Fibroblast of the conjunctiva (primary cell): ENCODE measurements at regions not wholly inside any gene's neighbourhood (a gene's known extent, or its start where the extent isn't known, plus 50 kb on each side); places are given as distances from the start of the nearest gene placed in this dataset.

ENCODE experiments used
- DNase-seq: peaks from one replicate; pipeline ENCODE4 v3.0.0-alpha.2; 2010; ENCODE audit warnings: low read depth

DNA sequence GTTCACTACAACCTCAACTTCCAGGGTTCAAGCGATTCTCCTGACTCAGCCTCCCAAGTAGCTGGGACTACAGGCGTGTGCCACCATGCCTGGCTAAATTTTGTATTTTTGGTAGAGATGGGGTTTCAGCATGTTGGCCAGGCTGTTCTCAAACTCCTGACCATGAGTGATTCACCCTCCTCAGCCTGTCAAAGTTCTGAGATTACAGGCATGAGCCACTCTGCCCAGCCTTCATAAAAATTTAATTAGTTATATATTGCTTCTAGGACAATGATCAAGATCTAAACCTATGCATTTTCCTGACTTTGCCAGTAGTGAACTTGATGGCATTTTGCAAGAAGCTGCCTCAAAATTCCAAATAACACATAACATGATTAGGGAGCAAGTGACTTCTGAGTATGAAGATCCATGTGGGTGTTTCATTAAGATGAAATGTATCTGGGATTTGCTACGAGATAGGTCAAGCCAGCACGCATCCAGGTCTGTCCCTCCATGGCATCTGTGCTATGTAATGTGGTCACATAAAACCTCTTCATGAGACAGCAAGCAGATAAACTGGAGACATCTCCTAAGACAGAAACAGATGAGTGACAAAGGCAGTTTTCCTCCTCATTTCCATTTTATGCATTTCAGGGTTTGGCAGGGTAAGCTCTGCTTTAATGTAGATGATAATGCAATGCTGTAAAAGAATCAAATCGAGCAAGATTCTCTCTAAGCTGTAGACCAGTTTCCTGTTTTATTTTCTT is 319.4 kb upstream of the ATP2B1 start:
- no peak for DNase-seq

DNA sequence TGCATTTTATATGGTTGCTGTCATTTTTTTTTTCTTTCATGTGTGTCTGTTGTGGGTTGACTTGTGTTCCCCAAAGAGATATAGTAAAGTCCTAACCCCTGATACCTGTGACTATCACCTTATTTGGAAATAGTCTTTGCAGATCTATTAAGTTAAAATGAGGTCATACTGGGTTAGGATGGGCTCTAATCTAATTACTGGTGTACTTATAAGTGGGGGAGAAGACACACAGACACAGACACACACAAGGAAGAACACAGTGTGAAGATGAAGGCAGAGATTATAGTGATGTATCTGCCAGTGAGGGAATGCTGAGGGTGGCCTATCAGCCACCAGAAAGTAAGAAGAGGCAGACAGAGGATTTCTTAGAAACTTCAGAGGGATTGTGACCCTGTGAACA is 318.4 kb upstream of the ATP2B1 start:
- no peak for DNase-seq

DNA sequence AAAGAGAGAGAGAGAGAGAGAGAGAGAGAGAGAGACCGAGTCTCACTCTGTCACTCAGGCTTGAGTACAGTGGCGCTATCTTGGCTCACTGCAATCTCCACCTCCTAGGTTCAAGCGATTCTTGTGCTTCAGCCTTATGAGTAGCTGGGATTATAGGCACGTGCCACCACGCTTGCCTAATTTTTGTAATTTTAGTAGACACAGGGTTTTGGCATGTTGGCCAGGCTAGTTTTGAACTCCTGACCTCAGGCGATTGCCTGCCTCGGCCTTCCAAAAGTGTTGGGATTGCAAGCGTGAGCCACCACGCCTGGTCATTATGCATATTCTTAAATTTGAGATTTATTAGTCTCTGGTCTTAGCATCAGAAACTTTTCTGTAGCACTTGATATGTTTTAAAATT is 317.9 kb upstream of the ATP2B1 start:
- no peak for DNase-seq

DNA sequence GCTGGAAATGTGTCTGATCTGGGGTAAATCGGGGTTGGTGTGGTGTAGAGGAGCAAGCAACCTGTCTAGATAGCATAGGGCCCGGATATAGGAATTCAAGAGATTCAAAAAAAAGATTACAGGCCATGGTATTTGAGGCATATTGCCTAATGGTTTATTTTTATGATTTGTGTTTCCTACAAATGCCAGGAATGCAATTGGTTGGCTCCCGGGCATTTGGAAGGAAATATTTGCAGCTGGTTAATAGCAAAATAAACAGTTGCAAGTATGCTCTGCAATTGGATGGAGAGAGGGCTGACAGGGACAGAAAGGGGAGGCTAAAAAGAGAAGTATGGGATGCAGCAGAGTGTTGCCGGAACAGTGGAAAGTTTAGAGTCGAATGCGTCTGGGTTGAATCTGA is 315.6 kb upstream of the ATP2B1 start:
- DNase-seq = no peak

DNA sequence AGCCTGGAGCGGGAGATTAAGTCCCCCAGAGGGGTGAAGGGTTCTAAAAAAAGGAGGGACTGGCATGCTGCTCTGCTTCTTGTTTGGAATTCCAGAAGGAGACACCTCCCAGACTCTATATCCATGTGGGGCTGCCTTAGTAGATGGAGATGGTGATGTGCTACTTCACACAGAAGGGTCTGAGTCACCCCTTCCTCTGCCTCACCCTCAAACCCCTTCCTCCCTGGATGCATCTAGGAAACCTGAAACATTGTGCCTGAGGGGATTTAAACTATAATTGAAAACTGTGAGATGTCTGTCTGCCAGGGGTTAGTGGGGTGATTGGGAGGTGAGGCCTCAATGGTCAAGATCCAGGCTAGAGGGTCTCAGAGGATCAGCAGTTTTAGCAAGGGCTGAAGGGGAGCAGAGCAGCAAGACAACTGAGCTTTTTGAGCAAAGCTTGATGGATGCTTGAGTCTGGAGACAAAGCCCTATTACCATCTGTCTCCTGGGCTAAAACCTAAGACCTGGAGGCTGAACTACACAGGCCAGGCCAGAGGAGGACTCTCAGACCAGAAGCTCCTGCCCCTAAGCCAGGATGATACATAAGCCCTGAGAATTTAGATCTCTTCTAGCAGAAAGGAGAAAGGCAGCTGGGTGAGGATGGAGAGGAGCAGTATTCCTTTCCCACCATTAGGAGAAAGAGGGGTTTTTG is 314.7 kb upstream of the ATP2B1 start:
- no peak for DNase-seq

DNA sequence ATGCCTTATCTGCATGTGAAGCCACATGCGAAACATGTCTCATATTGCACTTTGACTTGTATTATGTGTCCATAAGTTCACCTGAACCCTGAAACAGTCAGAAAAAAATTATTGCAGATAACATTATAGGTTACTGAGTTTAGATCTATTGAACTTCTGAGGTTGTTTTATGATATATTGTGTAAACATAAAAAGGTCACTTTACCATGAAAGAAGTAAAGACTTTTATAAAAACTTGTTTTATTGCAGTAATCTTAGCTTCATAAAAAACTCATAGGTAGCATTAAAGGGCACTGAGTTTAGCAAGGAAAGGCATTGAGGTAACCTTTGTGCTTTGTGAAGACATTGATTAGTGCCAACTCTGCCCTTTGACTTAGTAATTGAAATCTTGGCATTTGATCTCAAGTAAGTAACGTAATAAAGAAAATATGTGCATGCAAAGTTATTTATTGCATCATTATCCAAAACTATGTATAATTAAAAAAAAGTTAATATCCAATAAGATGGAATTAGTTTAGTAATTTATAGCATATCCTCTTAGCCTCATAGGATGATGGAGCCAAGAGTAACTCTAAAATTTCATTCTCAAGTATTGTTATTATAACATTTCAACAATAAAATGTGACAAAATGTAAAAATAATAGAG is 313.3 kb upstream of the ATP2B1 start:
- no peak for DNase-seq

DNA sequence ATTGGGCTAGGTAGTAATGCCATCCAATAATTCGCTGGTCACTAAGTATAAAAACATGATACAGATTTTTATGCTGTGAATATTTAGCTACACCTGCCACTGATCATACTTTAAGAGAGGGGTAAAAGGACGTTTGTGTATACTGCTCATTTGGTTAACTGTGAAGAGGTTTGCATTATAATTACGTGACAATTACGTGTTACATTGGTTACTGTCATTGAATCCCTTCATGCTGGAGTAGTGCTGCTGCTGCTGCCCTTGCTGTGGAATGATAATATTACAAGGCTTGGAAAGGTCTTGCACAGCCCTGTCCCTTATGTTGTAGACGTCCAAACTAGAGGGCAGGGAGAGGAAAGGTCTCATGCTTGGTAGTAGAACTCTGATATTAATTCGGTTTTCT is 312.2 kb upstream of the ATP2B1 start:
- no peak for DNase-seq

DNA sequence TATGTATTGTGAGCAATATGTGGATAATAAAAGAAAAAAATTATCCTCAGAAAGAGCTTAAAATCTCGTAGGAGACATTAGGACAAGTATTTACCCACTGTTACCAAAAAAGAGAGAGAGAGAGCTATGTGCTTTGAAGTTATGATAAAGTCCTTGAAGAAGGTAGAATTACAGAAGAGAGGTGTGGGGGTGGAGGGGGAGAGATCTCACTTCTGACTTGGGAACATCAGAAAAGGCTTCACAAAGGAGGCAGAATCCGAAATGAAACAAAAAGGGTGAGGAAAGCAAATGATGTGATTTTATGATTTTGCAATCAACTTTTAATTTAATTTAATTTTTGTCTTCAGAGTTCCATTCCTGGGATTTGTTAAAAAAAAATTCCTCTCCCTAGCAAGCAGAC is 311.8 kb upstream of the ATP2B1 start:
- no peak for DNase-seq

DNA sequence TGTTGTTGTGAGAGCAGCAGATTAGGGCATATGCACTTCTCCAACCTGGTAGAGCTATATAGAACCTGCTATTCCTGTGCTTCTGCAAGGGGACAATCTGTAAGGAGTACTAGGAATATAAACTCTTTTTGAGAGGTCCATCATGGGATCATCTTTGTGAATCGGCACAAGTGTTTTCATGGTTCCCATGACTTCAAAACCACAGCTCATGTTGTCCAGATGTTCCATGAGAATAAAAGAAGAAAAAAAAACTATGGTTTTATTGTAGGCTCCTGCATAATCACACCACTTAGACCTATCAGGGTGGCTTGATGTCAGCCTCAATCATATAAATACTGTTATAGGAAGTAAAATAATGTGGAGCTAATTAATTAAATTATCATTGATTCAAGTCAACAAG is 311.4 kb upstream of the ATP2B1 start:
- DNase-seq = no peak

DNA sequence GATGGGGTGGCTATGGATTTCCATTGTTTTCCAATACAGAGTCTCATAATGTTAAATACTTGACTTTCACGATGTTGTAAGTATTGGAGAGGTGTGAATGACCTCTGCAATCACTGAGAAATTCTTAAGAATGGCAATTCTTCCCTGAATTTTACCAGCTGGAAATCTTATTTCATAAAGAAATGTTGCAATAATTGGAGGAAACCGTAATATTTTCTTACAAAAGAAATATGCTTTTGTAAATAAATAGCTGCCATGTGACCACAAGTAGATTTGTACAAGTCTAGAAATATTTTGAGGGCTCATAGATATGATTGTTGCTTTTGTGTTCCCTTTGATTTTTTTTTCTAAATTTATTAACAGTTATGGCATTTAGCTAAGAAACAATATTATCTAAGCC is 308.7 kb upstream of the ATP2B1 start:
- no peak for DNase-seq

DNA sequence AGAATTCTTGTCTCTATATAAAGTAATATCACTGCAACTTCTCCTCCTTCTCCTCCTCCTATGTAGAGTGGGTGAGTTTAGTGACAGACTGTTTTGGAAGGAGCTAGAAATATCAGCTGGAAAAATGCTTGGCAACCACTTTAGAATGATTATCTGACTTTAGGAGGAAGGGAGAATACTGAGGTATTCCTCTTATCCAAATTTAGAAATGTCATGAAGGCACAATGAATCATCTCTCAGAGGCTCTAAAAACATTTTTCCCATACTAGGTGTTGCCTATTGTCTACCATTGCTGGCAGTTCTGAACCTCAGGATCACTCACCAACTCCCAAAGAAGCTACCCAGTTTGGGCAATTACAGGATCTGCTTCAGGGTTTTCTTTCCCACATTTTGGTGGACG is 306.6 kb upstream of the ATP2B1 start:
- no peak for DNase-seq

DNA sequence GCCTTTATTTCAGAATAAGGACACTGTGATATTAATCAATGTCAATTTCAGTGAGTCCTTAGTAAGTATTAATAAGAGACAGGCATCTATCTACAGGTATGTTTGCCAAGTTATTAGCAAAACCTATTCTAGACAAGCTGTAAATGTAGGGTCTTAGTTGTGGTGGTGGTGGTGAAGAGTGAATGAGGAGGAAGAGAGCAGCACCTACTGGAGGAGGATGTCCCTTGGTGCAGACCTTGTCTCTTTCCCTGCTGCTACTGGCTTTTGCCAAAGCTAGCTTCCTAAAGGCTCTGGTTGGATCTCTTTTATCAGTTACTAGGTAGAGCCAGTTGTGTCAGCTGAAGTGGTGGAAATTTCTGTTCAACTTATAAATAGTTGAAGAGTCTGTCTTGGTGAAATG is 304.8 kb upstream of the ATP2B1 start:
- no peak for DNase-seq

DNA sequence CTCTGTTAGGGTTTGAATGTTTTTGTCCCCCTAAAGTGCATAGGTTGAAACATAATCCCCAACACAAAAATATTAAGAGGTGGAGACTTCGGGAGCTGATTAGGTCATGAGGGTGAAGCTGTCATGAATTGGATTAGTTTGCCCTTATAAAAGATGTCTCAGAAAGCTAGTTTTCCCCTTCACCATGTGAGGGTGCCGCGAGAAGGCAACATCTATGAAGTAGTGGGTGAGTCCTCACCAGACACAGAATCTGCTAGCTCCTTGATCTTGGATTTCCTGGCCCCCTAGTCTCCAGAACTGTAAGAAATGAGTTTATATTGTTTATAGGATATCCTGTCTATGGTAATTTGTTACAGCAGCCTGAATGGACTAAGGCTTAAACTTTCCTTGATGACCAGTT is 301.5 kb upstream of the ATP2B1 start:
- DNase-seq = no peak

DNA sequence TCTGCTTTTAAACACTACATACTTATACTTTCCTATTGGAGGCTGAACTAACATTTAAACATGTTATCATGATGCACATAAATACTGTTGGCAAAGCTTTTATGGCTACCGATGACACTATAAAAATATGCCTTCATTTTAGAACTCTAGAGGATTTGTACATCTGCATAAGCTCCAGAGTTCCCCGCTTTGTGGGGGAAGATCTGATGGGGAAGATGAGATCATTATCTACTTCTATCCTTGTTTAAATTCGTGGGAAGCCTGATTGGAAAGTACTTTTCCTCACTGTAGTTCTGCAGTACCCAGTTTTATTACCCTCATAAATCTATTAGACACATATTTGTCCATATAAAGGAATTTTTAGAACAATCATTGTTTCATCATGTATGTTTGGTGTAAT is 299.6 kb upstream of the ATP2B1 start:
- DNase-seq = no peak

DNA sequence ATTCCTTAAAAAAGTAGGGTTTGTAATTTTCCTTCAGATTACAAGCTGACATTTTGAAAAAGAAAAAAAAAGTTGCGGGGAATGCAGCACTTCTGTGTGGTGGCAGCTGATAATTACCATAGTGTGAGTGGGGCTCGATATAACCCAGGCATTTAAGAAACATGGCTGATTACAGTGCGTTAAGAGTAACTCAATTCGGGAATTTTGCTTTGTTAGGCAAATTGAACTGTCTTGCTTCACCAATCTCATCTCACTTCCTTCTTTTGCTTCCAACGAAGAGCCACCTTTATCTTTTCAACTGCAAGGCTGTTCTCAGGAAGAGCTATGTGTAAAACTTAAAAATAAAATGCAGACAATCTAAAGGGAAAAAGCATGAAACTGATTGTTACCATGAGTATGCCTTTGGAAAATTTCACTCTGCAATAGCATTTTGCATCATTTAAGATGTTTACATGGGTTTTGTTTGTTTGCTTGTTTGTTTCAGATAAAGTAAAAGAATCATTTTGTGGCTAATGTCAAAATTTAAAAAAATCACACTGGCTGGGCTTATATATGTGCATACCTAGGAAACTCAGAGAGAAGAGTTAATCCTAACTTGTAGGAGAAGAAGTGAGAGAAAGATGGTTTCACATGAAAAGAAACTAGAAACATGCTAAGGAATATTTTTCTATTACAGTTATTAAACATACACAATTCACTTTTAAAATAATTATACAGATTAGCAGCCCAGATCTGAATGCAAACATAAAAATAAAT is 295.9 kb upstream of the ATP2B1 start:
- no peak for DNase-seq

DNA sequence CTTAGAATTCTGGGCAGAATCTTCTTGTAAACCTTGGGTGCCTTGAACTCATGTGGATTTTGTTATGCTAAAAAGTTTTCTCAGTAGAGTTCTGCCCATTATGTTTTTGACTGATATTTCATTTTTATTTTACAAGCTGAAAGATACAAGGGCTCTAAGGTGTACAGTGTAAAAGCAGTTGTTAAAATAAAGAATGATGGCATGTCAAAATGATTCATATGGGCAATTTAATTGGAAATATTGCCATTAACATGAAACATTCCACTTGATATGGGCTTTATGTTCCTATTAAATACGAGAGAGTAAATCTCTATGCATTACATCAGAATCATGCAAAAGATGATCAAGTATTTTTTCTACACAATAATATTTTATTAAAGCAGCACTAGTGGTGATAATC is 295.1 kb upstream of the ATP2B1 start:
- no peak for DNase-seq

DNA sequence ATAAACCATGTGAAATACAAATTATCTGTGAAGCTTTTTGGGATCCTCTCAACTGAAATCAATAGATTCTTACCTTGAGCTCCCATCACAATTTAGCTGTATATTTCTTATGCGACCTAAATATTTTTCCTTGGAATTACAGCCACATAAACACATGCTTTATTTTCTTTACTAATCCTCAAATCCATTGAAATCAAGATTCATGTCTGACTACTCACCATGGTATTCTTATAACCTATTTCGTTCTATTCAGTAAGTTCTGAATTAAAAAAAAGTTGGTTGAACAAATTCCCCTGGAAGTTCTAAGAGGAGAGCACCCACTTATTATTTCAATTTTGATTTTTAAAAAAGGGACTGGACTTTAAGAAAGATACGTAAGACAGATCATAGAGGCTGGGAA is 292.1 kb upstream of the ATP2B1 start:
- DNase-seq = no peak

DNA sequence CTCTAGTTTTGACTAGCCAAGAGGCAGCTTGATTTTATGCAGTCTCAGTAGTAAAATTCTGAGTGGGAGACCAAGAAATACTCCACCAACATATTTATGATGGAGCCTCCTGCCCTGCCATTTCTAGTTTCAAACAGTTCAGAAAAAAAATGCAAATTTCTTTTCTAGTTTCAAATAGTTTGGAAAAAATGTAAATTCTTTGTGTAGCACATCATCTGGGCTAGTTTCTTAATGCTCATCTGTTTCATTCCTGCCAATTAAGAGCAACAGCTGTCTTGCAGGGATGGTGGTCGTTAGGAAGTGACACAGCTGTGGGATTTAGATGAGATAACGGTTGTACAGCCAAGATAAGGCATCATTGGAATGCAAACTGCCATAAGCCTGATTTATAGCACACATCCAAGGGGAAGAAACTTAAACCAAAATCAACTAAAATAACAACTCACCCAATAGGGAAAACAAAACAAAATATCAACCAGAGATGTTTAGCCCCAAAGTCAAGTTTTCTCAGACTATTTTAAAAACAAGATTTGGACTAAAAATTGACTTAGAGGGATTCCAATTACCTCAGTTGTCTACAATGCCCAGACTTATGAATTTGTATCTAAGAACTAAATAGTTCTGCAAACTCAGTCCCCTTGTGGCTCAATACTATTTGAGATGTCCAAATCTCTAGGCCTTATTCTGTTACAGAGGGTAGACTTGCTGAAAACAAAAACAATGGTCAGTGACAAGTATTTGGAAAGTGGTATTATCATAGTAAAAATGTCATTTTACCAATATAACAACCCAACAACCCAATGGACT is 291.3 kb upstream of the ATP2B1 start:
- DNase-seq = no peak

DNA sequence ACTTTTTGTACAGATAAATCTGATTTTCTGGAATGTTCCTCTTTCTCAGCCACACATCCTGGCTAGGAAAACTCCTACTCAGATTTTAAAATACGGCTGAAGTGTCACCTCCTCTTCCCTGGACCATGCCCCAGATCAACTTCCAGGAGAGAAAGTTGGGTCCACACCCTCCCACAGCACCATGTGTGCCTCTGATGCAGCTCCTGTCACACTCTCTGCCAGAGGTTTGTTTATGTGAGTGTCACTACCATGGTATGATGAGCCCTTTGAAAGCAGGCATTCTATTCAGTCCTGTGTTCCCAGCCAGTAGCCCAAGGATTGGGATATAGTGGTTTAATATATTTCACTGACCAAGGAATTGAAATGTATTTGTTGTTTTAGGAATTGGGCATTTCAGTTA is 287.2 kb upstream of the ATP2B1 start:
- no peak for DNase-seq

DNA sequence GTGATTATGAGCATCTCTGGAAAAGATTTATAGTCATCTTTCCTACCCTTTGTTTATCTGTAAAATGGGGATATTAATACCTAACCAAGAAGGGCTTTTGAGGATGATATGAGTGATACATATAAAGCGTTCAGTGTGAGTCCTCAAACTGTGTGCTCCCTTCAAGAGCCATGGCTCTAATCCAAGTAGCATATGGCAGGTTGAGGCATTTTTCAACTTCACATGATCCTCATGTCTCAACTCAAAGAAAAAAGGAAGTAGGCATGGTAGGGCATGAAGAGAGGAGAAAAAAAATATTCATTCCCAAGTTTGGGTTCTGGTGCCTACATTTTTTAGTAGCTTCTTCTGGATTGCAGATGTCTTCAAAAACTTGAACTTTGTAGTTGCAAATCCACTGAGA is 286.3 kb upstream of the ATP2B1 start:
- no peak for DNase-seq

DNA sequence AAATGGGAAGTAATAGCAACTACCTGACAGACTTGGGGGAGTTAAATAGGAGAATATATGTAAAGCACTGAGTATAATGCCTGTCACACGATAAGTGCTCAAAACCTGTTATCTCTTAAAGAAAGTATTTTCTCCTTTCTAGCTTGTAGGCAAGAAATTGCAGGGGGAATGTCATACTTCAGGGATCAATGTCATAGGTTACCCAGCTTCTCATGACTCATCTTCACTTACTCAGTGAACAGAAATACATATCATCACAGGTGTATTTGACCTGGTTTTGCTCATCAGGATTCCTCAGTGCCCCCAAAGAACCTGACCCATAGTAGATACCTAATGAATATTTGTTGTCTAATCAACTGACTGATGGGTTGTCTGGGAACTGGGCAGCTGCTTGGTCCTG is 285.0 kb upstream of the ATP2B1 start:
- no peak for DNase-seq
